ENCODE measurements at regions not wholly inside any gene's neighbourhood (a gene's known extent, or its start where the extent isn't known, plus 50 kb on each side); places are given as distances from the start of the nearest gene placed in this dataset.

GRCh38 chr21:22200378-22201092, 1202.3 kb downstream of the NCAM2 start:
- Histone ChIP-seq H3K27ac (no peak overlapping the region), H3K4me3 (no peak overlapping the region), H3K4me1 (no peaks in the 10 kb centered on the region), H3K9me3 (no peaks in the 10 kb centered on the region), H3K36me3 (no peaks in the 10 kb centered on the region), H3K27me3 (no peaks in the 10 kb centered on the region)
- intact Hi-C loops (cut with DNase I; ENCODE audit: low total_unique reads): no loop called here
- no peak for DNase-seq
- TF ChIP-seq CTCF (IDR thresholded peaks at IDR 0.05): no peak

- H3K4me1 ChIP-seq: no peaks in the 10 kb centered on the region
- H3K36me3 ChIP-seq: no peaks in the 10 kb centered on the region
- no peak for DNase-seq
- intact Hi-C loops (cut with DNase I; ENCODE audit: low total_unique reads): no loop called here
- H3K27ac ChIP-seq: no peak overlapping the region
- H3K4me3 ChIP-seq: no peak overlapping the region
- H3K27me3 ChIP-seq: no peaks in the 10 kb centered on the region
- no peak for TF ChIP-seq CTCF (IDR thresholded peaks at IDR 0.05)
- no peaks in the 10 kb centered on the region for H3K9me3 ChIP-seq
Measured at GRCh38 chr21:22201126-22201525, 1202.9 kb downstream of the NCAM2 start.

- H3K9me3 ChIP-seq: no peaks in the 10 kb centered on the region
Measured at GRCh38 chr21:22201669-22202068, 1203.5 kb downstream of the NCAM2 start.

DNA sequence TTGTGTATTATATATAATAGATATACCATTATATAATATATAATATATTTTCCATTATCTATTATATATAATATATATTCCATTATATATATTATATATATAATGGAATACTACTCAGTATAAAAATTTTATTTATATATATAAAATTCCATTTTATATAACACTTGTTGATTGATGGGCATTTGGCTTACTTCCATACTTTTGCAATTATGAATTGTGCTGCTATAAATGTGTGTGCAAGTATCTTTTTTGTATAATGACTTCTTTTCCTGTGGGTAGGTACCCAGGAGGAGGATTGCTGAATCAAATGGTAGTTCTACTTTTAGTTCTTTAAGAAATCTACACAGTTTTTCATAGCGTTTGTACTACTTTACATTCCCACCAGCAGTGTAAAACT, 1211.1 kb downstream of the NCAM2 start:
- no peak for DNase-seq
- intact Hi-C loops (cut with DNase I; ENCODE audit: low total_unique reads): no loop called here
- Histone ChIP-seq H3K9me3 (no peaks in the 10 kb centered on the region), H3K27ac (no peak overlapping the region), H3K27me3 (no peaks in the 10 kb centered on the region), H3K4me1 (no peaks in the 10 kb centered on the region), H3K36me3 (no peaks in the 10 kb centered on the region), H3K4me3 (no peak overlapping the region)
- TF ChIP-seq CTCF (IDR thresholded peaks at IDR 0.05): no peak

More at GRCh38 chr21:22201669-22202068, 1203.5 kb downstream of the NCAM2 start:
- Histone ChIP-seq H3K27me3 (no peaks in the 10 kb centered on the region), H3K4me3 (no peak overlapping the region), H3K27ac (no peak overlapping the region), H3K36me3 (no peaks in the 10 kb centered on the region), H3K4me1 (no peaks in the 10 kb centered on the region)
- intact Hi-C loops (cut with DNase I; ENCODE audit: low total_unique reads): no loop called here
- DNase-seq: no peak
- no peak for TF ChIP-seq CTCF (IDR thresholded peaks at IDR 0.05)

DNA sequence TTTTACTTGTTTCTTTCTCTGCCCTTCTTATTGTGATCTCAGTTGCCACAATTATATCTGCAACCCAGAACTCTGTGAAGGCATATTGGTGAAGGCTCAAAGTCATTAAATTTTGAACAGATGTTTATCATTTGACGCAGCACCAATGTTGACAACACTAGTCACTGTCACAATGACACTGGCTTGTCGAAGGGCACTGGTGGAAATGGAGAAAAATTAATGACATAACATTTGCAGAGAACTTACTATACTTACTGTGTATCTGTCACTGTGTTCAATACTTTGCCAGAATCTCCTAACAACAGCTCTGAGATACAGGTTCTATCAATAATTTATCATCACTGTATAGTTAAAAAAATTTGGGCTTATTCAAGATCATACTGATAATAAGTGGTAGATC, 1213.7 kb downstream of the NCAM2 start:
- no peaks in the 10 kb centered on the region for H3K36me3 ChIP-seq
- no peak overlapping the region for H3K27ac ChIP-seq
- intact Hi-C loops (cut with DNase I; ENCODE audit: low total_unique reads): no loop called here
- H3K4me1 ChIP-seq: no peaks in the 10 kb centered on the region
- no peak for TF ChIP-seq CTCF (IDR thresholded peaks at IDR 0.05)
- DNase-seq: no peak
- H3K4me3 ChIP-seq: no peak overlapping the region
- H3K27me3 ChIP-seq: no peaks in the 10 kb centered on the region
- no peaks in the 10 kb centered on the region for H3K9me3 ChIP-seq

GRCh38 chr21:22223385-22223784, 1225.2 kb downstream of the NCAM2 start:
- no peaks in the 10 kb centered on the region for H3K9me3 ChIP-seq
- no peak for DNase-seq
- no peaks in the 10 kb centered on the region for H3K4me1 ChIP-seq
- no peak for TF ChIP-seq CTCF (IDR thresholded peaks at IDR 0.05)
- no peaks in the 10 kb centered on the region for H3K36me3 ChIP-seq
- H3K4me3 ChIP-seq: no peak overlapping the region
- intact Hi-C loops (cut with DNase I; ENCODE audit: low total_unique reads): no loop called here
- no peaks in the 10 kb centered on the region for H3K27me3 ChIP-seq
- H3K27ac ChIP-seq: no peak overlapping the region

All from tibial artery (tissue), 4 donors.